C4-2B (cell line): ENCODE measurements at regions not wholly inside any gene's neighbourhood (a gene's known extent, or its start where the extent isn't known, plus 50 kb on each side); places are given as distances from the start of the nearest gene placed in this dataset.

Source experiments
- CTCF ChIP-seq: fragments of 450-650 bp; conservative IDR thresholded peaks from 2 replicates; pipeline ENCODE4 v1.5.1; 2017; ENCODE audit warnings: mild to moderate bottlenecking
- ZFX ChIP-seq: fragments of 450-650 bp; IDR thresholded peaks from 2 replicates; pipeline ENCODE4 v1.6.1; 2017

GRCh38 chr10:111877258-111877657 lies 306.3 kb downstream of the GPAM start:
- TF ChIP-seq CTCF (no peak), ZFX (no peak)
